Fibroblast of pulmonary artery (primary cell): ENCODE measurements at regions not wholly inside any gene's neighbourhood (a gene's known extent, or its start where the extent isn't known, plus 50 kb on each side); places are given as distances from the start of the nearest gene placed in this dataset.

ENCODE experiments used
- DNase-seq: peaks from one replicate; pipeline ENCODE4 v3.0.0-alpha.2; 2010; ENCODE audit warnings: low read depth
- H3K4me3 ChIP-seq: replicated peaks from 2 replicates; pipeline ENCODE4 v1.5.1; 2011; ENCODE audit warnings: low read depth, mild to moderate bottlenecking, control low read depth, low read length, moderate library complexity
- CTCF ChIP-seq: IDR thresholded peaks from 2 replicates; pipeline ENCODE4 v1.5.1; 2011; ENCODE audit warnings: mild to moderate bottlenecking, control low read depth, low read length, inconsistent platforms; ENCODE audit errors: missing control alignments

GRCh38 chr18:60563082-60563481, 190.5 kb upstream of the MC4R start:
- H3K4me3 ChIP-seq, result no peak overlapping the region
- TF ChIP-seq CTCF, result no peak
- DNase-seq, result no peak

GRCh38 chr18:60568220-60568619, 195.6 kb upstream of the MC4R start:
- H3K4me3 ChIP-seq, result no peak overlapping the region
- DNase-seq, result no peak
- TF ChIP-seq CTCF, result no peak

GRCh38 chr18:60570172-60570571, 197.6 kb upstream of the MC4R start:
- no peak overlapping the region for H3K4me3 ChIP-seq
- no peak for DNase-seq
- no peak for TF ChIP-seq CTCF

GRCh38 chr18:60577457-60577856, 204.9 kb upstream of the MC4R start:
- DNase-seq, result no peak
- TF ChIP-seq CTCF, result no peak
- H3K4me3 ChIP-seq, result no peak overlapping the region

GRCh38 chr18:60585670-60586069, 213.1 kb upstream of the MC4R start:
- no peak for DNase-seq
- TF ChIP-seq CTCF, result no peak
- H3K4me3 ChIP-seq, result no peak overlapping the region

- no peak for DNase-seq
- H3K4me3 ChIP-seq, result no peak overlapping the region
- no peak for TF ChIP-seq CTCF
Observed at GRCh38 chr18:60593249-60593648, 220.7 kb upstream of the MC4R start.

- no peak for DNase-seq
- no peak for TF ChIP-seq CTCF
- no peak overlapping the region for H3K4me3 ChIP-seq
Observed at GRCh38 chr18:60596928-60597327, 224.4 kb upstream of the MC4R start.
